Loucy (cell line): ENCODE measurements at regions not wholly inside any gene's neighbourhood (a gene's known extent, or its start where the extent isn't known, plus 50 kb on each side); places are given as distances from the start of the nearest gene placed in this dataset.

Source experiments
- CTCF ChIP-seq: fragments of 200-600 bp; sonication (generic); conservative IDR thresholded peaks from 2 replicates; pipeline ENCODE4 v1.5.1; 2014; ENCODE audit warnings: mild to moderate bottlenecking, antibody characterized with exemption, low read length
- EZH2phosphoT487 ChIP-seq: fragments of 200-600 bp; IDR thresholded peaks from 2 replicates; pipeline ENCODE4 v1.6.1; 2018; ENCODE audit warnings: antibody characterized with exemption, mild to moderate bottlenecking, moderate library complexity, borderline replicate concordance

GRCh38 chr15:39504808-39505207 is 76.1 kb upstream of the THBS1 start:
- TF ChIP-seq CTCF (no peak), EZH2phosphoT487 (no peak)
